ENCODE measurements at regions not wholly inside any gene's neighbourhood (a gene's known extent, or its start where the extent isn't known, plus 50 kb on each side); places are given as distances from the start of the nearest gene placed in this dataset.

GRCh38 chr3:147930232-147930807 lies 521.2 kb downstream of the ZIC1 start:
- no peak for DNase-seq (ENCODE audit: low read depth in 4 of 4, low spot score in 1 of 4)

GRCh38 chr3:147934451-147935180 lies 525.5 kb downstream of the ZIC1 start:
- no peak for DNase-seq (ENCODE audit: low read depth in 4 of 4, low spot score in 1 of 4)

GRCh38 chr3:147937341-147937740 lies 528.2 kb downstream of the ZIC1 start:
- DNase-seq (ENCODE audit: low read depth in 4 of 4, low spot score in 1 of 4): no peak

- no peak for DNase-seq (ENCODE audit: low read depth in 4 of 4, low spot score in 1 of 4)
These were observed 528.7 kb downstream of the ZIC1 start for GRCh38 chr3:147937891-147938290.

GRCh38 chr3:147939425-147939824 lies 530.3 kb downstream of the ZIC1 start:
- no peak for DNase-seq (ENCODE audit: low read depth in 4 of 4, low spot score in 1 of 4)

GRCh38 chr3:147939839-147940238 lies 530.7 kb downstream of the ZIC1 start:
- no peak for DNase-seq (ENCODE audit: low read depth in 4 of 4, low spot score in 1 of 4)

- no peak for DNase-seq (ENCODE audit: low read depth in 4 of 4, low spot score in 1 of 4)
These were observed 531.4 kb downstream of the ZIC1 start for GRCh38 chr3:147940405-147941193.

- DNase-seq (ENCODE audit: low read depth in 4 of 4, low spot score in 1 of 4): no peak
These were observed 532.8 kb downstream of the ZIC1 start for GRCh38 chr3:147941969-147942368.

- DNase-seq (ENCODE audit: low read depth in 4 of 4, low spot score in 1 of 4): no peak
These were observed 534.2 kb downstream of the ZIC1 start for GRCh38 chr3:147943265-147943945.

GRCh38 chr3:147945968-147946519 lies 536.9 kb downstream of the ZIC1 start:
- DNase-seq (ENCODE audit: low read depth in 4 of 4, low spot score in 1 of 4): no peak

GRCh38 chr3:147956615-147957014 lies 547.5 kb downstream of the ZIC1 start:
- no peak for DNase-seq (ENCODE audit: low read depth in 4 of 4, low spot score in 1 of 4)

GRCh38 chr3:147958754-147959153 lies 549.6 kb downstream of the ZIC1 start:
- DNase-seq (ENCODE audit: low read depth in 4 of 4, low spot score in 1 of 4): no peak

- DNase-seq (ENCODE audit: low read depth in 4 of 4, low spot score in 1 of 4): no peak
These were observed 551.6 kb downstream of the ZIC1 start for GRCh38 chr3:147960786-147961185.

GRCh38 chr3:147962408-147963164 lies 553.4 kb downstream of the ZIC1 start:
- DNase-seq (ENCODE audit: low read depth in 4 of 4, low spot score in 1 of 4): no peak

- no peak for DNase-seq (ENCODE audit: low read depth in 4 of 4, low spot score in 1 of 4)
These were observed 554.5 kb downstream of the ZIC1 start for GRCh38 chr3:147963711-147964110.

- DNase-seq (ENCODE audit: low read depth in 4 of 4, low spot score in 1 of 4): no peak
These were observed 566.0 kb downstream of the ZIC1 start for GRCh38 chr3:147975165-147975564.

GRCh38 chr3:147977001-147977400 lies 567.8 kb downstream of the ZIC1 start:
- DNase-seq (ENCODE audit: low read depth in 4 of 4, low spot score in 1 of 4): no peak

GRCh38 chr3:147987549-147987948 lies 578.4 kb downstream of the ZIC1 start:
- no peak for DNase-seq (ENCODE audit: low read depth in 4 of 4, low spot score in 1 of 4)

- DNase-seq (ENCODE audit: low read depth in 4 of 4, low spot score in 1 of 4): no peak
These were observed 580.2 kb downstream of the ZIC1 start for GRCh38 chr3:147989344-147989743.

GRCh38 chr3:148002705-148003205 lies 593.6 kb downstream of the ZIC1 start:
- DNase-seq (ENCODE audit: low read depth in 4 of 4, low spot score in 1 of 4): no peak

All from stimulated activated CD4-positive, alpha-beta T cell treated with anti-CD3 and anti-CD28 coated beads, Interleukin-1b, Interleukin-23, amount 100 ng/mL, for 24 hours (primary cell).